NCI-H774 (cell line): ENCODE measurements at regions not wholly inside any gene's neighbourhood (a gene's known extent, or its start where the extent isn't known, plus 50 kb on each side); places are given as distances from the start of the nearest gene placed in this dataset.

Experiments
- DNase-seq: peaks from one replicate; lab custom pipeline; 2025; lab: John Stamatoyannopoulos, UW

DNA sequence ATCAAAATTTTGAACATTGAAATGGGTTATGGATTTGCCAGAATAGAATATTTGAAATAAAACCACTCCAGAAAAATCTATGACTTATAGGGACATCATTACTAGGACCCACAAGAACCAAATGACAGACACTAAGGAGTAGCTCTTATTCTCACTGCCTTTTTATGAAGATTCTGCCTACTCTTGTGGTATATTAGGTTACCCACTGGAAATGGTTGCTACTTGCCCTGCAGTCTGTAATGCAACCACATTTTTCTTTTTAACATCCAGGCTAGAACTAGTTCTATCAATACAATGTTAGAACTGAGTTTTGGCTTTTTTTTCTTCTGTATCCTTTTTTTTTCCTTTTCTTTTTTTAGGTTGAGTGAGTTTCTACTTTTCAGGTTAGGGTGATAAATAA is 158.9 kb downstream of the PPP1R2C start:
- no peak for DNase-seq

DNA sequence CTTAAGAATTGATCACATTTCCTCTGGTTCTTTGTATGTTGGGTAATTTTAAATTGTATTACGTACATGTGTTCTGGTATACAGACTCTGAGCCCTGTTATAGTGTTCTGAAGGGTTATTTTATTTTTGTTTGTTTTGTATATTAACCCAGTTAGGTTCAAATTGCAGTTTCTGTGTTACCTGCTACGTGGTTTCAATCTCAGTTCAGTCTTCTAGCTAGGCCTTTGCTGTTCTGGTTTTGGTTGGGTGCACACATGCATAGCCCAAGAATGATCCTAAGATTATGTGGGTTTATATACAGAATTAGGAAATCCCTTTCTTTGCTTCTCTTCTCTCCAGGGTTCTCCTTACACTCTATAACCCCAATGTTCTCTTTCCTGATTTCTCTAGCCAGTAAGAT is 161.0 kb downstream of the PPP1R2C start:
- DNase-seq, result no peak

DNA sequence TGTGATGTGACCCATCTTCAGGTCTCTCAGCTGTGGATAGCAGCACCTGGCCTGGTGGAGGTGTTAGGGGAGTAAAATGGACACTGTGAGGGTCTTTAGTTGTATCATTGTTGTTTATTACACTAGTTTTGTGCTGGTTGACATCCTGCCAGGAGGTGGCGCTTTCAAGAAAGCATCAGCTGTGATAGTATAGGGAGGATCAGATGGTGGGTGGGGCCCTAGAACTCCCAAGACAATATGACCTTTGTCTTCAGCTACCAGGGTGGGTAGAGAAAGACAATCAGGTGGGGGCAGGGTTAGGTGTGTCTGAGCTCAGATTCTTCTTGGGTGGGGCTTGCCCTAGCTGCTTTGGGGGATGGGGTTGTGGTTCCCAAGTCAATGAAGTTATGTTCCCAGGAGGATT is 162.8 kb downstream of the PPP1R2C start:
- no peak for DNase-seq

DNA sequence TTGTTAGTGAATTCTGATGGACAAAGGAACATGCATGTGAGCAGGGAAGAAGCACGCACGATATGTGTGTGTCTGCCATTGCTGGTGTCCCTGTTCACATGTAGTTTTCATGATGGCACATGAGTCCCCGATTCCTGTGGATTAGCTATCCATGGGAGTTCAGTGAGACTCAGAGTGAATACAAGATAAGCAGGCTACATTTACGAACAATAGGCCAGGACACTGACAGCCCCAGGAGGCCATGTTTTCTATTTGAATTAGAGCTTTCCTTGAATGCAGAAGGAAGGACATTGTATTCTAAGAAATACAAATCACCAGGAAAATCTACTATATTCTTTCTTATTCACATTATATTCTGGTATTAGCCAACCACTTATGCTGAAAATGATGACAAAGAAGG is 171.4 kb downstream of the PPP1R2C start:
- DNase-seq, result no peak

DNA sequence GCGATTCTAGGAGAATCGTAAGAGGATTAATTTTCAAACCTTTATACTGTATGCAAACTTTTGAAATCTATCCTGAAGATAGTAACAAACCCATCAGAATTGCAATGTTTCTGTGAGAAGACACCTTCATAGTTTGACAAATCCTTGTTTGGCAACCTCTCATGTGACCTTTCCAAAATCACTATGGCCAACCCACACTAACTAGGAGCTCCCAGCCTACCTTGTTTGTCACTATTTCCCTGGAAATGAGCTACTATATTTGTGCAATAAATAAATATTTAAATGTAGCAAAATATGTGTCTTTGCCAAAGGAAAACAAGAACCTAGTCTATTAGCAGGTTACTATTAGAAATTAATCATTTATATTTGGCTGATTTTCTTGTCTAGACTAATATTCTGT is 173.7 kb downstream of the PPP1R2C start:
- DNase-seq, result no peak

DNA sequence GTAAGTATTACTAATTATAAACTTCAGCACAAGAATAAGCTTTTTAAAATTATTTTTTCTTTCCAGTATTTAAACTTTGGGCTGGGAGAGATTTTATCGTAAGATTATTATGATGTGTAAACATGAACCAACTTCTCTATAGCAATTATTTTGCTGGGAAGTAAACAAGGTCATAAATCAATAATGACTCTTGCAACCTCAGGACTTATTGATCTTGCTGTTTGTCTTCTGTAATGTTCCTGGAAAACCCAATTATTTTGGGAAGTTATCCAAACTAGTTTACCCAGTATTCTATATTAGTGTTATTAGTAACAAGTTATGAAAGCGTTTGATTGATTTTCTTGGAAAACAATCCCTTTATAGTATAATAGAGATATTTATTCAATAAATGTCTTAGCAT is 174.9 kb downstream of the PPP1R2C start:
- no peak for DNase-seq

DNA sequence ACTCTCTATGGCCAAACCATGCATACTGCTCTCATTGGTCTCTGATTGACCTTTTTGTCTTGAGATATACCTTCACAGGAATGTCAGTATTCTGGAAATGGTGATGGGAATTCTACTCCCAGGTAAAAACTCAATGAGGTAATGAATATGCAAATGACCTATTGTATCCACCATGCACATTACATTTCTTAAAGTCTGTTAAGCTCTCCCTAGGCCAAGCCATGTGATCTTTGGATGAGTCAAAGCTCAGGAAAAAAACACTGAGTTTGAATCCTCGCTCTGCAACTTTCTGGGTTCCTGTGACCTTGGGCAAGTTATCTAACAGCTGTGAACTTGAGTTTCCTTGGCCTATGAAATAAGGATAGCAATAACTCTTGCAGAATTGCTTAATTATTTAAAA is 175.4 kb downstream of the PPP1R2C start:
- DNase-seq, result no peak

DNA sequence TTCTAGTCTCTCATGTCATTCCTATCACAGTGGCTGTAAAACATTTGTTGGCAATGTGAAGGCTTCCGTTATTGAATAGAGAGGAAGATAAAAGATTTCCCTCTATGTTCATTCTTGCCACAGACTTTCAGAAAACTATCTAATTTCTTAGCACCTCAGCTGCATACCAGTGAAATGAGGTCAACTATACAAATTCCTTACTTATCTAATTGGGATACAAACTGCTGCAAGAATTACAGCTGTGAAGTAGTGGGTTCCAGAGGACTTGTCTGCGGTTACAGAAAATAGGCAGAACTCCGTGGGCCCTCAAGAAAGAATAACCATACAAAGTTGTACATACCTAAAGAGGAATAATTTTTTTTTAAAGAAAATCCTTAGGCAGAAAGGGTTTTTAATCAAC is 175.8 kb downstream of the PPP1R2C start:
- DNase-seq, result no peak

DNA sequence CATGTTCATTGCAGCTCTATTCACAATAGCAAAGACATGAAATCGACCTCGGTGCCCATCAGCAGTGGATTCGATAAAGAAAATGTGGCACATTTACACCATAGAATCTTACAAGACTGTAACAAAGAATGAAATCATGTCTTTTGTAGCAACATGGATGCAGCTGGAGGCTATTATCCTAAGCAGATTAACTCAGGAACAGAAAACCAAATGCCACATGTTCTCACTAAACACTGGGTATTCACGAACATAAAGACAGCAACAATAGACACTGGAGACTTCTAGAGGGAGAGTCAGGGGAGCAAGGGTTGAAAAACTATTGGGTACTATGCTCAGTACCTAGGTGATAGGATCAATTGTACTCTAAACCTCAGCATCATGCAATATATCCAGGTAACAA is 180.5 kb downstream of the PPP1R2C start:
- no peak for DNase-seq

DNA sequence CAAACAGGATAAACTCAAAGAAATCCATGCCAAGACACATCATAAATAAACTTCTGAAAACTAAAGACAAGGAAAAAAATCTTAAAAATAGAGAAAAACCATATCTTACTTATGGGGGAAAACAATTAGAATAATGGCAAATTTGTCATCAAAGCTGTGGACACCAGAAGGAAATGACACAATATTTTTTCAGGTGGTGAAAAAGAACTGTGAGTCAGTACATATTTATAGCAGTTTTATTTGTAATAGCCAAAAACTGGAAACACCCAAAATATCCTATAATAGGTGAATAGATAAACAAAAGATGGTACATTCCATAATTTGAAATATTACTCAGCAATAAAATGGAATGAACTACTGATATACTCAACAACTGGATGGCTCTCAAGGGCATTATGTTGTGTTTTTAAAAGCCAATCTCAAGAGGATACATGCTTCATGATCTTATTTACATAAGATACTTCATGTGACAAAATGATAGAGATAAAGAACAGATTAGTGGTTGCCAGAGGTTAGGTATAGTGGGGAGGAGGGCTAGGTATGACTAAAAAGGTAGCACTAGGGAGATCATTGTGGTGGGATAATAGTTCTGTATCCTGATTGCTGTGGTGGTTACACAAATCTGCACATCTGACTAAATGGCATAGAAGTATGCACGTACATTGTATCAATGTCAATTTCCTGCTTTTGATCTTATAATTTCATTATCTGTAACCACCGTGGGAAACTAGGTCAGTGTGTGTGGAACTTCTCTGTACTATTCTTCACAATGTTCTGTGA is 191.9 kb downstream of the PPP1R2C start:
- no peak for DNase-seq

DNA sequence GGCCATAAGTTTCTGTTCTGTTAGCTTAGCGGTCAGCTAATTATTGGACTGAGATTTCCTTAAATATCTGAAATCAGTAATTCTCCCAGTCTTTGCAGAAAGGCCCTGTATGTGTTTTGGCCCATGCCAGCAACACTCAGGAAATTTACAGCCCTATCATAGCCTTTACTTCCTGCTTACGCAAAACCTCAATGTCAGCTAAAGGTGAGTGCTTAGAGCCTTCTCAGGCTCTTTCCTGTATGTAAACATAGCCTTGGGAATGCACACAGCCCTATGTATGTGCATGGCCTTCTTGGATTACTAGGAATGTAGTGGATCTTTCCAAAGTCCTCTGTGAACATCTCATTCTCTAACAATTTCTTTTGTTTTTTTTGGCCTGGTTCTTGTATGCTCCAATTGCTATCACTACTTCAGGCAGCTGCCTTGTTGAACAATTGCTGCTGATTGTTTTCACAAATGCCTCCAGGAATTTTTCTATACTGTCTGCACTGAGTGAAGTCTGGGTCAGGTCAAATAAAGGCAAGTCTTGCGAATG is 200.0 kb downstream of the PPP1R2C start:
- no peak for DNase-seq

DNA sequence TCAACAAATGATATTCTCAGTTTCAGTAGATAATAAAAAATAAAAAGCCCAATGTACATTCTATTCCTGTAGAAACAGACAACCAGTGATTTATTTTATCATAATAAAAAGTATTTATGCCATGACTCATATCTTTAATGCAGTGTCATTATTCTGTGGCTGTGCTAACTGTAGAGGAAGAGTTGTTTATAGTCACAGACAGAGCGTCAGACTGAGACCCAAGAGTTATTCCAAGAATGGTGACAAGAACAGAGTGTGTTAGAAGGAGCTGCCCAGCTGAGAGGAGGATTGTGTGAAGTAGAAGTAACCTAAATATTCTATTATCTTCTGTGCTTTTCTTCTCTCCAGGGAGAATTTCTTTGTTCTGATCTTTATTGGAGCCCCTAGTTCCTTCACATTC is 210.7 kb downstream of the PPP1R2C start:
- no peak for DNase-seq

DNA sequence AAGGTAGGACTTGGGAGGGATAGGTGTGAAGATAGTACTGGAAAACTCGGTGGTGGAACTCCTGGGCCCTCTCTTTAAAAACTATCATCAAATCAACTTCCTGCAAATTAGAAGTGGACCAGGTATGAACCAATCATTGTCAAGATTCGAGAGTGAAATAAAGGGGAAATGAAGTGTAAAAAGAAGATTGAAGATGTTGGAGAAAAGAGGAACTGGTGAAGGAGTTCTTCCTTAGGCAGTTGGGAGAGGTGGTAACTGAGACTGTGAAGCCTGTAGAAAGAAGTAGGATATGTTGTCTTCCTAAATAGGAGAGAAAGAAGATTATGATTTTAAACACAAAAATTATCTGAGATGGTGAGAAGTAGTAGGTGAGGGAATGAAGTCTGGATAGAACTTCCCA is 212.2 kb downstream of the PPP1R2C start:
- DNase-seq, result no peak

DNA sequence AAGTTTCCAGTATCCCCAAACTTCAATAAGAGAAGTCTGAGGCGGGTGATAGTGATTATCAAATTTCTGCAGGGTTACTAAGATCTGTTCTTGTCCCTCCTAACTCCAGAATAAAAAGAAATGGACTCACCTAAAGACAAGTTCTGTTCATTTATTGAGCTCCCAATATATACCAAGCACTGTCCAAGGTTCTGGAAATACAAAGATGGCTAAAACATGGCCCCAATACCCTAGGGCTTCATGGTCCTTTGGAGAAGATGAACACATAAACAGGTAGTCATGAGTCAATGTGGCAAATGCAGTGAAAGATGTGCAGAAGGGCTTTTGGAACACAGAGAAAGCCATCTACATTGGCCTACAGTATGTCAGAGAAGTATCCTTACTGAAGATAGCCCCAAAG is 231.2 kb downstream of the PPP1R2C start:
- DNase-seq, result no peak

DNA sequence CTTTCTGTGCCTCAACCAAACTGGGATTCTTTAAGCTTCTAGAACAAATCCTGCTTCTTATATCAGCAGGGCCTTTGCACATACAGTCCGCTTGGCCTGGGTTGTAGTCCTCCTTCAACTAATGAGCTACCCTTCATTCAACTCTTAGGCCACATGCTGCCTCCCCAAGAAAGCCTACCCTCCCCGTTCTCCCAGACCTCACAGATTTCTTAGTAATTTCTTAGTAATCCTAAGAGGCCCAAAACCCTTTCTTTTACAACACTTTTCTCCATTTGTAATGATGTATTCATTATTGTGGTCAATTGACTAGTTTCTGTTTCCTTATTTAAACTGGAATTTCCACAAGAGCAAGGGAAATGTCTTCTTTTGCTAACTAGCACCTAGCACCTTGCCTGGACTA is 233.1 kb downstream of the PPP1R2C start:
- DNase-seq, result no peak

DNA sequence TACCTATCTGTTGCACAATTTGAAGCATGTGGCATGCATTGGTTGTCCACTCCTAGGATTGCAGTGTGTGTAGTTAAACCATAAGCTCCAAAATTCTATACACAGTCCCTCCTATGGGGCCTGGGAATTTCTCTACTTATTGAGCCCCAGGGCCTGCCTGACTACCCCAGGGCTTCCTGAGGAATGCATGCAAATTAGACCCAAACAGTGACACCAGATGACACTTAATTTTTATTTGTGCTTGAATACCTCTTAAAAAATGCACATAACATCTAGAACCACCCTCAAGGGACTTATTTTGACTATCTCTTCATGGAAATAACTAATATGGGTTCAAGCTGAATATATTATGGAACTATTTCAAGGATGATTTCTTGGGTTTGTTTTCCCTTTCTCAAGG is 236.4 kb downstream of the PPP1R2C start:
- DNase-seq, result no peak

DNA sequence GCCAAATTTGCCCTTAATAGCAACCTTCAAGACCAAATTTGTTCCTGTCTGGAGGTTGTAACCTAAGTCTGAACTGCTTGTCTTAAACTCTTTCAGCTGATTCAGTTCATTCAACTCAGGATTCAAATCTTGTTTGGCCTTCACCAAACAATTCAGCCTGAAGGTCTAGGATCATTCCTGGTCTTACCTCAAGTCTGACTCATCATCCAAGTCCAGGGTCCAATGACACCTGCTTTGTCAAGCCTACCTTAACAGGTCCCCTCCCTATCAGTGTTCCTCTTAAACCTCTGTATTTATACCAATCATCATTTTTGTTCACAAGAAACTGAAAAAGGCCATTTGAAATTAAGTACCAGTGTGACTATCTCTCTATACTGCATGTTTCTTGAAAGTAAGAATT is 237.8 kb downstream of the PPP1R2C start:
- DNase-seq, result no peak

DNA sequence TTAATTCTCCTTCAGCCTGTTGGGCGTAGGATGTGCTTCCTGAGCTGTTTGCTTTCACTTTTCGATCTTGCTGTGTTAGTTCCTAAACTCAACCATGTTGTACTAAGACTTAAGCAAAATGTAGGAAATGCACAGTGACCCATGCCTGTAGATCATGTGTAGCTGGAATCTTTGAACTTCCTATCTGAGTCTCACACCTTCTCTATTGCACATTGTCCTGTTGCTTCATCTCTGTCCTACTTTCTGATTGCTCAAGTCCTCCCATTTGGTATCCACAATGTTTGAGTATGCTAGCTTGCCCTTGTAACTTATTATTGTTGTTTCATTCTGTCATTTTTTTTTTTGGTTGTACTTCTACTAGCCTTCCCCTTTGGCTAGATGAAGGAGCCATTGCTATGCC is 239.6 kb downstream of the PPP1R2C start:
- no peak for DNase-seq

DNA sequence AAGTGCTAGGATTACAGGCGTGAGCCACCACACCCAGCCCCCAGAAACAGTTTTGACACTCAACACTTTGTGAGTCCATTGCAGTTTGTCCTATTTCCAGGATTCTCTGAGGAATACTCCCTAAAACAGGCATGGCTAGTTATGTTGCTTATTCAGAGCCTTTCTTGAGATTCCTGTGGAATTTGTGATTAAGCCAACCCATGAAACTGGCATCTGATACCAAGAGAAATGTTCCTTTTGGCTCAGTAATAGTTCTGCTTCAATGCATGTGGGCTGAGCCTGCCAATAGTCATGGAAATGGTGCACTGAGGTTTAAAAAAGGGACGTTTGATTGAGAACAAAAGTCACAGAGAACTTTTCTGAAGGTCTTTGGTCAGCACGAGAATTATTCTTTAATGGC is 241.7 kb downstream of the PPP1R2C start:
- DNase-seq, result no peak

DNA sequence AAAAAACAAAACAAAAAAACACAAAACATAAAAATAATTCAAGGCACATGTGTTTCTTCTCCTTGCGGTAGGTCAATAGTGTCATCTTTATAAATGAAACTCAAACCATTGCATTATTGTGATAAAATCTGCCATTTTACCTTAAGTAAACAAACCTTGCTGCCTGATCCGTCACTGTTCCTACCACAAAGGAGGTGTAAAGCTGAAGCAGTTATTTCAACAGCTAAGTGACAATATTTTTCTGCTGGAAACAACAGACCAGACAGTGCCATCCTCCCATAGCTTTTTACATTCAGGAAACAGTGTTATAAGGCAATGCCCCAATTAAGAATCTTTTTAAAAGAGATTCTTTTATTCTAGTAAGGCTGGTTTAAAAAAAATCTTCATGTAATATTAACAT is 242.7 kb downstream of the PPP1R2C start:
- DNase-seq, result no peak

DNA sequence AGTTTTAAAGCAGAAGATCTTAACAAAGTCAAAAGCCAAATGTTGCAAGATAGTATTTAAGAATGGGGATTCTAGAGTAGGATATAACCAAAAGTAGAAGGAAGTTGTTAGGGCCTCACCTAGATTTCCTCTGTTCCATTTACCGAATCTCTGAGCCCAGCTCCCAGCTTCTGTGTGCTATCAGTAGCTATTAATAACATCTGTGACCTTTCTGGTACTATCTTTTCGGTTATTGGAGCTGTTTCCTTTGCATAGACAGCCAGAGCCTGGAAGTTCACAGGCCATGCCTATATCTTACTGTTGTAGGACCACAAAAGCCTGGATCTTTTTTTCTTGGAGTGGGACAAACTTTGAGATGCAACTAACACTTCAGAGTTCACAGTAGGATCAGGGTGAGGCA is 244.2 kb downstream of the PPP1R2C start:
- no peak for DNase-seq

DNA sequence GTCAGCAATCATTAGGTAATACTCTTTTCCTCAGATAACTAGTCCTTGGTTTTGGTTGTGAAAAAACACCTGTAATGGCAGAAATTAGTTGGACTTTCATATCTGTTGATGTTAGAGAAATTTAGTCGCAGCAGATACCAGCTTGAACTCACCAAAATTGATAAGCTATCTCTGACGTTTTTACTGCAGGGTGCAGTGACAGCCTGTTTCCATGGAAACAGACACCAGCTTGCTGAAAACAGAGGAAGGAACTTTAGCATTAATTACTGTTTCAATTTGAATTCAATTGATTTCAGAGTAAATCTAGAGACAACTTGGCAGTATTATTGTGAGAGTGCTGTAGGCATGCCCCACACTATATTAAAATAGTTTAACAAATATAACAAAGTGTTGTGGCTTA is 246.5 kb downstream of the PPP1R2C start:
- DNase-seq, result no peak

DNA sequence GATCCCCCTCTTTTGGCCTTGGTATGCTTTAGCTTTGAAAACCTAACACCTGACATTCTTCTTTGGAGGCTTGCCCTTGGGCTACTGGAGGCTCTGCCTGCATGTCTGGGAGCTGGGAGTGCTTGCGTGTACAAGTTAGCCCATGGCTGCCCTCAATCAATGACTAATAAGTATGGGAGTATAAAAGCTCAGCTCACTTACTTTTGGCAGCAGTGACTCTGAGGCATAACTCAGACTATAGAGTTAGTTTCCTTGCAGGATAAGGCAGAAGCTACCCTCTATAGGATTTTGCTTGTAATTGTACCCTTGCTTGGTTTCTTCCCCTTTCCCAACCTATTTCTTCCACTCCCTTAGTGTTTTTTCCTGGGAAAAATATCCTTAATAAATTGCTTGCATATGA is 247.9 kb downstream of the PPP1R2C start:
- DNase-seq, result no peak

DNA sequence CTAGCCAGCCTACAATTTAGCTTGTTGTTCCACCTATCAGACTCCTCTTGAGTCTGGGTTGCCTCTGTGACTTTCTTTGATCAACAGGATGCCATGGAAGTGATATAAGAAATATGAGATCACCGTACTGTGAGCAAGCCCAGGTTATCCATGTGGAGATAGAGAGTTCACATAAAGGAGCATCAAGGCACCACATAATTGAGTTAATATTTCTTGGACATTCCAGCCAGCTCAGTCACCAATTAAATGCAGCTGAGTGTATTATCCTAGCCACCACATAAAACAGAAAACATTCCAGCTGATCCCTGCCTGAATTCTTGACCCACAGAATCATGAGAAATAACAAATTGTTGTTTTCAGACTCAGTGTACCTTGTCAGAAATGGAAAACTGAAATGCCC is 253.6 kb downstream of the PPP1R2C start:
- DNase-seq, result no peak
